GM12875 (cell line): ENCODE measurements at regions not wholly inside any gene's neighbourhood (a gene's known extent, or its start where the extent isn't known, plus 50 kb on each side); places are given as distances from the start of the nearest gene placed in this dataset.

Experiments
- H3K4me3 ChIP-seq: one replicate; pipeline ENCODE4 v1.5.1; 2011; ENCODE audit warnings: low read depth, low read length, control low read depth
- CTCF ChIP-seq: IDR thresholded peaks from 2 replicates; pipeline ENCODE4 v1.5.1; 2011; ENCODE audit warnings: low read depth, mild to moderate bottlenecking, control low read depth, inconsistent platforms, low read length, moderate library complexity, borderline replicate concordance; ENCODE audit not compliant: insufficient read depth

GRCh38 chr4:158002173-158002572 is 170.7 kb downstream of the GASK1B start:
- no peak for TF ChIP-seq CTCF
- H3K4me3 ChIP-seq = no peak overlapping the region

- no peak overlapping the region for H3K4me3 ChIP-seq
- TF ChIP-seq CTCF = no peak
These were observed 171.1 kb downstream of the GASK1B start for GRCh38 chr4:158001756-158002155.

- no peak for TF ChIP-seq CTCF
- H3K4me3 ChIP-seq = no peak overlapping the region
These were observed 173.1 kb downstream of the GASK1B start for GRCh38 chr4:157999723-158000122.

- H3K4me3 ChIP-seq = no peak overlapping the region
- TF ChIP-seq CTCF = no peak
These were observed 175.5 kb downstream of the GASK1B start for GRCh38 chr4:157997296-157997695.

GRCh38 chr4:157996061-157997028 is 176.5 kb downstream of the GASK1B start:
- H3K4me3 ChIP-seq = no peak overlapping the region
- no peak for TF ChIP-seq CTCF

GRCh38 chr4:157994863-157995262 is 178.0 kb downstream of the GASK1B start:
- no peak overlapping the region for H3K4me3 ChIP-seq
- no peak for TF ChIP-seq CTCF

GRCh38 chr4:157992948-157993839 is 179.6 kb downstream of the GASK1B start:
- TF ChIP-seq CTCF = no peak
- no peak overlapping the region for H3K4me3 ChIP-seq
